HG02571 (cell line): ENCODE measurements at regions not wholly inside any gene's neighbourhood (a gene's known extent, or its start where the extent isn't known, plus 50 kb on each side); places are given as distances from the start of the nearest gene placed in this dataset.
"Not testable (repeated sequence)": the region's sequence is repeated elsewhere in the genome, so short reads cannot be mapped to it uniquely, and the experiment has no call there.

Source experiments
- ATAC-seq: cut with Tn5 transposase; IDR thresholded peaks from one replicate; pipeline ENCODE4 v1.9.1; 2021; ENCODE audit warnings: mild to moderate bottlenecking, moderate library complexity; ENCODE audit not compliant: unreplicated experiment

DNA sequence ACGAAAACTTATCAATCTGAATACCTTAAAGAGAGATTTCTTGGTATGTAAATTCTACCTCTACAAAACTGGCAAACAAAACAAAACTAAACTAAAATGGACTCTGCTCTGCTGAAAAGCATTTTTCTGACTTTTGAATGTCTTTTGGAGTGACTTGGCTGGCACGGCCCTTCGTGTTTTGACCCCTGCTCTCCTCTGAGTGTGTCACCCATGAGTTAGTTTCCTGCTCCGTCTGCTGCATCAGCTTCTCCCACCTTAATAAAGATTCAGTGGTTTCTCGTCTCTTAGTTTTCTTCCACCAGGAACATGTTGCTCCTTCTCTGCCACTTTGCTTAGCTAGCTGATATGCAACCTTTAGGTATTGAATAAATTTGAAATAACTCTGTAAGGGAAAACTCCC is 1084.0 kb upstream of the CDH18 start:
- no peak for ATAC-seq

DNA sequence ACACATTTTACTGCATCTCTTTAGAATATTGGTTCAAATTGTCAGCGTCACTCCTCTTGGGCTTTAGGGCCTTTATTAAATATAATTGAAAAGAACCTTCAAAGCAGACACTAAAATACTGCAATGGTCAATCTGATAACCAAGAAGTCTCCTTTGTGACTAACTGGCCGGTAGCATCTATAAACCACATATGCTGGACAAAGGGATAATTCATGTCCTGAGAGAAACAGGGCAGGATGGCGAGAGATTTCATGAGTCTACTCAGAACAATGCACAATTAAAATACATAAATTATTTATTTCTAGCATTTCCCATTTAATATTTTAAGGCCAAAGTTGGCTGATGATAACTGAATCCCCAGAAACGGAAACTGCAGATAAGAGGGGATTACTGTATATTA is 1083.4 kb upstream of the CDH18 start:
- no peak for ATAC-seq

GRCh38 chr5:21070858-21071257 is 1082.9 kb upstream of the CDH18 start:
- ATAC-seq = no peak

DNA sequence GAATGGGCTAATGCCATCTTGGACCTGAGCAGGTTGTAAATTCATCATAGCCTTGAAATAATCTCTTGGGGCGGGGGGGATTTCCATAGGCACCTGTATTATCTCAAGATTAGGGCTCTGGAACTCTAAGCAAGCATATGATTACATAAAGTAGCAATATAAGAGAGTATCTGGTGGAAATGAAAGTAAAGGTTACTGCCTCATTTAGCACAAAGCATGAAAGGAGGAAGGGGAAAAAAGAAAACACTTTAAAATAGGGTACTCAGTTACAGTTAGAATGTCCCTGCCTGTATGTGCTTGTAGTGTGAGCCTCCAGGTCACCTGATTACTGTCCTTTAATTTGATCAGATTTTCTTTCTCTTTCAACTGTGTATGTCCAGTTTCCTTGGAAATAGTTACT is 1079.7 kb upstream of the CDH18 start:
- no peak for ATAC-seq

DNA sequence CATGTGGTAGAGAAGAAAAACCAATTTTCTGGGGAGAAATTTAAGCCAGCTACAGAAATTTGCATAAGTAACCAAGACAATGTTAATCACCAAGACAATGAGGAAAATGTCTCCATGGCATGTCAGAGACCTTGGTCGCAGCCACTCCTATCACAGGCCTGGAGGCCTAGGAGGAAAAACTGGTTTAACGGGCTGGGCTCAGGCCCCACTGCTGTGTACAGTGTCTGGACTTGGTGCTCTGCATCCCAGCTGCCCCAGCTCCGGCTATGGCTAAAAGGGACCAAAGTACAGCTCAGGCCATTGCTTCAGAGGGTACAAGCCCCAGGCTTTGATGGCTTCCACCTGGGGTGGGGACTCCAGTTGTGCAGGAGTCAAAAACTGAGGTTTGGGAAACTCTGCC is 1075.1 kb upstream of the CDH18 start:
- ATAC-seq = no peak

DNA sequence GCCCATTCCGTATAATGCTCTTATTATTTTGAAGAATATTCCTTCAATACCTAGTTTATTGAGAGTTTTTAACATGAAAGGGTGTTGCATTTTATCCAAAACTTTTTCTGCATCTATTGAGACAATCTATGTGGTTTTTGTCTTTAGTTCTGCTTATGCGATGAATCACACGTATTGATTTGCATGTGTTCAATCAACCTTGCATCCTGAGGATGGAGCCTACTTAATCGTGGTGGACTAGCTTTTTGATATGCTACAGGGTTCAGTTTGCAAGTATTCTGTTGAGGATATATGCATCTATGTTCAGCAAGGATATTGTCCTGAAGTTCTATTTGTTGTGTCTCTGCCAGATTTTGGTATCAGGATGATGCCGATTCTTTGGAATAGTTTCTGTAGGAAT is 1070.3 kb upstream of the CDH18 start:
- peak; percentile 77 for ATAC-seq

GRCh38 chr5:21051945-21052344 is 1063.9 kb upstream of the CDH18 start:
- no peak for ATAC-seq

GRCh38 chr5:21049901-21050300 is 1061.9 kb upstream of the CDH18 start:
- ATAC-seq = no peak

DNA sequence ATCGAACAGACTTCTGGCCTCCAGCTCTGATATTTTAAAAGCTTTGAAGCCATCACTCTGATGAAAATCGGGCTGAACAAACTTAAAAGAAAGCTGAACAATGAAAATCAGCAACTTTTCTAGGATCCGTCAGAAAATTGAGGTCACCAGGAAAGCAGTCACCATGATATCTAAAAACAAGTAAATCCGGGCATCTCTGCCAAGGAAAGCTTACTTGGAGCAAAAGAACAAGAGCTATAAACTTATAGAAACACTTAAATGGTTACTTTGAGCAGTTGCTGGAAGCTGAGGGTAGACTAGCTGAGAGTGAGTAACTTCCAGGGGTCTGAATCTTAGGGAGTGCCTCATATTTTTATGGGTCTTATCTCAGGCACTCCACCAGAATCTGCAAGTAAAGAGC is 1043.0 kb upstream of the CDH18 start:
- no peak for ATAC-seq

- no peak for ATAC-seq
These were observed 1037.0 kb upstream of the CDH18 start for GRCh38 chr5:21024966-21025365.

DNA sequence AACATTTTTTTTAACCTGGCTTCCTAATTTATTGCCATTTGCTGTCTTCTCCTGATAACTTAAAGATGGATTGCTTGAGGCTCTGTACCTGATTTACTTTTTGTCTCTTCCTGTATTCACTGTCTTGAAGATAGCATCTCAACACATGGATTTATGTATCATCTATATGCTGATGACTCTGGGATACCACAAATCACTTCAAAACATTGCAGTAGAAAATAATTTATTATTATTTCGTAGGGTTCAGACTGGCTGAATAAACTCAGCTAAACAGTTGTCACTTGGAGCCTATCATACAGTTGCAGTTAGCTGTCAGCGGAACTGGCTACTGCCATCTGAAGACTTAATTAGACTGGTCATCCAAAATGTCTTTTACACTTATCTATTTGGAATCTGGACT is 1025.2 kb upstream of the CDH18 start:
- no peak for ATAC-seq

DNA sequence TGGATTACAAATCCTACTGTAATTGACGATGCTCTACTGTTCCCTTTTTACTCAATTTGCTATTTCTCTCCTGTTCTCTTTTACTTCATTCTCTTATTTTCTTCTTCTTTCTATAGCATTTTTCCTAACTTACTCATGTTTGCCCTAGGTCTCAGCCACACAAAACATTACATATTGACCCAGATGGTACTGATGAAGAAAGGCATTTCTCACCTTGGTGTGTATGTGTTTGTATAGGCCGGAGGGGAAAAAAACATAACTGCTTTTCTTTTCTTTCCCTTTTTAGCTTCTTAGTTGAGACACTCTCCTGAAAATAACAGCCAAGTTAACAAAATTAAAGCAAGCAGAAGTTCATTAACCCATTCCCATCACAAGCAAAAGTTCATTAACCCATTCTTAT is 1019.8 kb upstream of the CDH18 start:
- ATAC-seq = no peak

DNA sequence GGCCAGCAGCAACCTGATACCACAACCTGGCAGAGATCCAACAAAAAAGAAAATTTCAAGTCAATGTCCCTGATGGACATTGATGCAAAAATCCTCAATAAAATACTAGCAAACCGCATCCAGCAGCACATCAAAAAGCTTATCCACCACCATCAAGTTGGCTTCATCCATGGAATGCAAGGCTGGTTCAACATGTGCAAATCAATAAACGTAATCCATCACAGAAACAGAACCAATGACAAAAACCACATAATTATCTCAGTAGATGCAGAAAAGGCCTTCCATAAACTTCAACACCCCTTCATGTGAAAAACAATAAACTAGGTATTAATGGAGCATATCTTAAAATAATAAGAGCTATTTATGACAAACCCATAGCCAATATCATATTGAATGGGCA is 1000.9 kb upstream of the CDH18 start:
- ATAC-seq = not testable (repeated sequence)

GRCh38 chr5:20985754-20986153 is 997.8 kb upstream of the CDH18 start:
- no peak for ATAC-seq

- ATAC-seq = no peak
These were observed 986.4 kb upstream of the CDH18 start for GRCh38 chr5:20974426-20974825.

- ATAC-seq = peak; percentile 83
These were observed 984.5 kb upstream of the CDH18 start for GRCh38 chr5:20972419-20972925.

DNA sequence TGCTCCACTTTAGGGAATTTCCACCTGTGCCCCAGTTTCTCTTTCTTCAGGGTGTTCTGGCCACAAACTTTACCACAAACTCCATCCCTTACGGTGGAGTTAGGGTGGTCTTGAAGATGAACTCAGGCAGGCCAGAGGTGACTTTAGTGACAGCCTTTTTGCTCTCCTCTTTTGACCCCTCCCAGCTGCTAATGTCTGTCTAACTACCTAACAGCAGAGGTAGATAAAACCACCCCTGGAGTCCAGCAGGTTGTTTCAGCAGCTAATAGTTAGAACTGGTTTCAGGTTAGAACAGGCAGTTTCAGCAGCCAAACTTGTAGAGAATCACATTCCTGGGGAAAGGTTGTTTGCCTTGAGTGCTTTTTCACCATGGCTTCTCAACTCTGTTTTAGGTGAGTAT is 971.3 kb upstream of the CDH18 start:
- no peak for ATAC-seq

GRCh38 chr5:20958641-20959040 is 970.6 kb upstream of the CDH18 start:
- no peak for ATAC-seq

DNA sequence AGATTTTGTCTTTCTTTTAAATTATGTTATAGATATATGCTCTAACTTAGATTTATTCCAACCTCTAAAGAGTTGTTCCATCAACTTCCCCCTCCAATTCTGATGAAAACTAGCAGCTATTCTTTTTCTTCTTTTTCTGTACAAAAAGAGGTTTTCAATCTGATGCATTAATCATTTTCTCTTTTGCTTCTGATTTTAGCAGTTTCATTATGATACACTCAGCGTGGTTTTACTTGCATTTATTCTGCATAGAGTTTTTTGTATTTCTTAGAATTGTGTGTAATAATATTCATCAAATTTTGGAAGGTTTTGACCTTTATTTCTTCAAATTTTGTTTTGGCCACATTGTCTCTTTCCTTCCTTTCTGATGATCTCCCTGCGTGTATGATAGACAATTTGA is 968.1 kb upstream of the CDH18 start:
- ATAC-seq = no peak

GRCh38 chr5:20949636-20950035 is 961.6 kb upstream of the CDH18 start:
- no peak for ATAC-seq

DNA sequence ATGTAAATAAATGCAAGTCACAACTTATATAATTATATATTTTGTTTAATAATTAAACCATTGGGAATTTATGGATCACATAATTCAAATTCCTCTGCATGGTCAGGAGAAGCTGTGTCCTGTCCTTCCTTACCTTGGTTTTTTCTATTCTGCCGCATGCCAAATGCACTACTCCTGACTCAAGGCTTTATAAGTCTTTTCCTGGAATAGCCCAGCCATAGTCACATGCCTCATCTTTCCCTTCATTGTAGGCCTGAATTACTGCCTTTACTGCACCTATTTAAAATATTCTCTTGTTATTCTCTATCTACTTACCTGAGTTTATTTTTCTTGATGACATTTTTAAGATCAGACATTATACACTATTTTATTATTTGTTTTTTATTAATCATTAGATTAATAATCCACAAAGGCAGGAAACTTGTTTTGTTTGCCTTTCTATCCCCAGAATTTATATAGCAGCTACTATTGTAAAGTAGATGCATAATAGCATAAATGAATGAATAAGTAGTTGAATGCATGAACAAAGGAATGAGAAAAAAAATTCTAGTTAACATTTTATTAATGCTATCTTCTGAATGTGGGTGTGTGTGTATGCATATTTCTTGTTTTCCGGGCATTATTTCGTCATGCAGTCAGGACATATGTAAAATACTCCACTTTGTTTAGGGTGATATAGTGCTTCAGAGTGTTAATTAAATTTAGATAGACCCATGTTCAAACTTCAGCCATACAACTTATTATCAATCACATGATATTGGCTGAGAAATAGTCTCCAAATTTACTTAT is 955.4 kb upstream of the CDH18 start:
- ATAC-seq = not testable (repeated sequence)

DNA sequence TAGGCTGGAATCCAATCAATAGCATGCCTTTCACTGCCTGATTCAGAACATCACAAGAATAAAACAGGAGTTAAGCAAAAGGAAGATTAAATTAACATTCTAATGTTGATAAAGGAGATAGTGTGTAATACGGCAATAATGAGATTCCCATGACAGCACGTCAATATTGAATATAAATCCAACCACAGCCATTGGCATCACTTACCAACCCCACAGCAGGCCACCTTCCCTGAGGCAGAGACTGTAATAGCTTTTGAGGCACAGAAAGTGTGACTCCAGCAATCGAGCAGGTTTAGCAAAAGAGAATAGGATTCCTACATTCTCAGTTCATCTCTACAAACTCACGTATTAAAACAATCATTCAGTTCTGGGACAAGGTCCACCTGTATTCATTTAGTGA is 954.6 kb upstream of the CDH18 start:
- ATAC-seq = not testable (repeated sequence)

DNA sequence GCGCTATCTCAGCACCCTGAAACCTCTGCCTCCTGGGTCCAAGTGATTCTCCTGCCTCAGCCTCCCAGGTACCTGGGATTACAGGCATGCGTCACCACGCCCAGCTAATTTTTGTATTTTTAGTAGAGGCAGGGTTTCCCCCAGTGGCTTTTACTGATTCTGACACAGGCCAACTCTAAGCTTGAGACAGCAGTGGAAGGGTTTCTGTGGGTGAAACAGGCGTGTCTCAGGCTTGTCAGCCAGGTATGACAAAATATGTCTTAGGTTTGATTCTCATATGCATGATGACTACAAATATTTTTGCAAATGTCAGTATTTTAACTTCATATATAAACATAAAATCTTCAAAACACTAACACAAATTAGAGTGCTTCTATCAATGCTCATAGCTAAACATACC is 952.8 kb upstream of the CDH18 start:
- not testable (repeated sequence) for ATAC-seq
